Osteoblast (primary cell): ENCODE measurements at regions not wholly inside any gene's neighbourhood (a gene's known extent, or its start where the extent isn't known, plus 50 kb on each side); places are given as distances from the start of the nearest gene placed in this dataset. TPM values are rescaled to one million over a fixed set of nuclear protein-coding genes. Genes with fewer than 3 reads are reported as not detected.

Source experiments
- DNase-seq: peaks from one replicate; pipeline ENCODE4 v3.0.0; 2011; ENCODE audit warnings: low spot score, mixed read lengths; ENCODE audit not compliant: insufficient read length; ENCODE audit errors: missing footprints
- H2AFZ ChIP-seq: 2 replicates; pipeline ENCODE4 v1.6.0; 2011; ENCODE audit warnings: mild to moderate bottlenecking, low read length
- H3K27ac ChIP-seq: 2 replicates; pipeline ENCODE4 v1.5.1; 2011; ENCODE audit warnings: mild to moderate bottlenecking, low read depth, low read length, moderate library complexity
- H3K27me3 ChIP-seq: 2 replicates; pipeline ENCODE4 v1.6.0; 2012; ENCODE audit warnings: mild to moderate bottlenecking, control low read depth, inconsistent platforms, low read length, moderate library complexity; ENCODE audit not compliant: insufficient read depth
- H3K36me3 ChIP-seq: 2 replicates; pipeline ENCODE4 v1.5.1; 2011; ENCODE audit warnings: mild to moderate bottlenecking, low read length, control low read depth, moderate library complexity; ENCODE audit not compliant: insufficient read depth
- H3K4me1 ChIP-seq: 2 replicates; pipeline ENCODE4 v1.5.1; 2011; ENCODE audit warnings: mild to moderate bottlenecking, low read length, control low read depth, moderate library complexity; ENCODE audit not compliant: insufficient read depth
- H3K4me2 ChIP-seq: 2 replicates; pipeline ENCODE4 v1.6.0; 2011; ENCODE audit warnings: mild to moderate bottlenecking, low read length; ENCODE audit not compliant: insufficient read depth
- H3K4me3 ChIP-seq: fragments of 200-600 bp; sonication (generic); 3 replicates; pipeline ENCODE4 v1.5.1; 2012; ENCODE audit warnings: mild to moderate bottlenecking, low read length, inconsistent platforms; ENCODE audit not compliant: insufficient read depth
- H3K79me2 ChIP-seq: 2 replicates; pipeline ENCODE4 v1.6.0; 2012; ENCODE audit warnings: mild to moderate bottlenecking, low read length, control low read depth, inconsistent platforms; ENCODE audit not compliant: insufficient read depth
- H3K9me3 ChIP-seq: 2 replicates; pipeline ENCODE4 v1.5.1; 2011; ENCODE audit warnings: low read depth, low read length, control low read depth
- H4K20me1 ChIP-seq: 2 replicates; pipeline ENCODE4 v1.6.0; 2012; ENCODE audit warnings: mild to moderate bottlenecking, low read length, control low read depth; ENCODE audit not compliant: insufficient read depth
- small RNA-seq: library from RNA; depleted of rRNA; stranded (forward); fragments of <200 nt; gene quantifications from one replicate; pipeline ENCODE3, GENCODE V24; 2012
- TF ChIP-seq, protein P1 (sequence below): IDR thresholded peaks from 2 replicates; pipeline ENCODE4 v1.5.1; 2011; ENCODE audit warnings: mild to moderate bottlenecking, low read depth, low read length, moderate library complexity; ENCODE audit errors: extremely low read depth

GRCh38 chr20:61191096-61191495 lies 61.0 kb upstream of the CDH4 start:
- TF ChIP-seq, protein P1, sequence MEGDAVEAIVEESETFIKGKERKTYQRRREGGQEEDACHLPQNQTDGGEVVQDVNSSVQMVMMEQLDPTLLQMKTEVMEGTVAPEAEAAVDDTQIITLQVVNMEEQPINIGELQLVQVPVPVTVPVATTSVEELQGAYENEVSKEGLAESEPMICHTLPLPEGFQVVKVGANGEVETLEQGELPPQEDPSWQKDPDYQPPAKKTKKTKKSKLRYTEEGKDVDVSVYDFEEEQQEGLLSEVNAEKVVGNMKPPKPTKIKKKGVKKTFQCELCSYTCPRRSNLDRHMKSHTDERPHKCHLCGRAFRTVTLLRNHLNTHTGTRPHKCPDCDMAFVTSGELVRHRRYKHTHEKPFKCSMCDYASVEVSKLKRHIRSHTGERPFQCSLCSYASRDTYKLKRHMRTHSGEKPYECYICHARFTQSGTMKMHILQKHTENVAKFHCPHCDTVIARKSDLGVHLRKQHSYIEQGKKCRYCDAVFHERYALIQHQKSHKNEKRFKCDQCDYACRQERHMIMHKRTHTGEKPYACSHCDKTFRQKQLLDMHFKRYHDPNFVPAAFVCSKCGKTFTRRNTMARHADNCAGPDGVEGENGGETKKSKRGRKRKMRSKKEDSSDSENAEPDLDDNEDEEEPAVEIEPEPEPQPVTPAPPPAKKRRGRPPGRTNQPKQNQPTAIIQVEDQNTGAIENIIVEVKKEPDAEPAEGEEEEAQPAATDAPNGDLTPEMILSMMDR, result no peak

DNA sequence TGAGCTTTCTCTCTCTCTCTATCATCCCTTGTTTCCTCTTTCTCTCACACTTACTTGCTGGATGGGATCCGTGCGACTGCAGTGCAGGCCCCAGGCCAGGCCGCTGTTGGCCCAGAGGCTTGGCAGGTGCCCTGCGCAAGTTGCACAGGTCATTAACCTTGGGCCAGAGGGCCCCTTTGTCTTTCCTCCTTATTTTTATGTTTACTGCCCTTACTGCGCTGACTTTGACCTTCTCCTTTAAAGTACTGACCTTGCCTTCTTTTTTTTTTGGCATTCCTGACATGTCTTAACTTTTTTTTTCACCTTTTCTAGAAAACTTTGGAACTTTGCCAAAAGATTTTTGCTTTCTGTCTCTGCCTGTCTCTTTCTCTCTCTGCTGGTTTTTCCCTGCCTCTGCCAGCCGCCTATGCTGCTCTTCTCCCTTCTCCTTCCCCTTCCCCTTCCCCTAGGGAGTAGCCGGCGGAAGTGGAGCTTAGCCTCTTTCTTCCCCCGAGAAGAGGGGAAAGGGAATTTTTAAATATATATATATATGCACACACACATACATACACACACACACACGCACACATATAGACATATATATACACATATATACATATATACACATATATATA lies 59.6 kb upstream of the CDH4 start:
- Histone ChIP-seq H3K79me2 (no peaks in the 10 kb centered on the region), H3K9me3 (no peaks in the 10 kb centered on the region), H4K20me1 (no peaks in the 10 kb centered on the region), H3K36me3 (no peaks in the 10 kb centered on the region), H3K4me2 (no peak overlapping the region), H3K4me3 (no peak overlapping the region), H3K4me1 (no peaks in the 10 kb centered on the region), H3K27ac (no peak overlapping the region), H3K27me3 (no peaks in the 10 kb centered on the region), H2AFZ (no peak overlapping the region)
- no peak for DNase-seq
- TF ChIP-seq, protein P1, result no peak

More at GRCh38 chr20:61191096-61191495, 61.0 kb upstream of the CDH4 start:
- H3K9me3 ChIP-seq, result no peaks in the 10 kb centered on the region
- H3K4me2 ChIP-seq, result no peak overlapping the region
- H3K27ac ChIP-seq, result no peak overlapping the region
- H3K36me3 ChIP-seq, result no peaks in the 10 kb centered on the region
- H2AFZ ChIP-seq, result no peak overlapping the region
- DNase-seq, result no peak
- H4K20me1 ChIP-seq, result no peaks in the 10 kb centered on the region
- no peak overlapping the region for H3K4me3 ChIP-seq
- H3K4me1 ChIP-seq, result peaks cover 10% of the 10 kb centered on the region
- H3K27me3 ChIP-seq, result no peaks in the 10 kb centered on the region
- H3K79me2 ChIP-seq, result no peaks in the 10 kb centered on the region

GRCh38 chr20:61193164-61193563 lies 58.9 kb upstream of the CDH4 start:
- H3K9me3 ChIP-seq, result no peaks in the 10 kb centered on the region
- no peak overlapping the region for H3K4me2 ChIP-seq
- H3K4me3 ChIP-seq, result no peak overlapping the region
- DNase-seq, result no peak
- no peaks in the 10 kb centered on the region for H4K20me1 ChIP-seq
- no peaks in the 10 kb centered on the region for H3K27me3 ChIP-seq
- H2AFZ ChIP-seq, result no peak overlapping the region
- no peaks in the 10 kb centered on the region for H3K79me2 ChIP-seq
- TF ChIP-seq, protein P1, result no peak
- no peaks in the 10 kb centered on the region for H3K4me1 ChIP-seq
- no peak overlapping the region for H3K27ac ChIP-seq
- no peaks in the 10 kb centered on the region for H3K36me3 ChIP-seq

Small RNAs in the stretch of these regions (small RNA-seq; reads per million reads assigned to genes)
- gene MIR4533 (not detected), gene MIR548AG2 (not detected), gene MIR646 (not detected)
